GM19328 (cell line): ENCODE measurements at regions not wholly inside any gene's neighbourhood (a gene's known extent, or its start where the extent isn't known, plus 50 kb on each side); places are given as distances from the start of the nearest gene placed in this dataset.
"Not testable (repeated sequence)": the region's sequence is repeated elsewhere in the genome, so short reads cannot be mapped to it uniquely, and the experiment has no call there.

Experiments used
- ATAC-seq: cut with Tn5 transposase; IDR thresholded peaks from one replicate; pipeline ENCODE4 v1.9.1; 2021; ENCODE audit warnings: mild to moderate bottlenecking, moderate library complexity; ENCODE audit not compliant: unreplicated experiment

DNA sequence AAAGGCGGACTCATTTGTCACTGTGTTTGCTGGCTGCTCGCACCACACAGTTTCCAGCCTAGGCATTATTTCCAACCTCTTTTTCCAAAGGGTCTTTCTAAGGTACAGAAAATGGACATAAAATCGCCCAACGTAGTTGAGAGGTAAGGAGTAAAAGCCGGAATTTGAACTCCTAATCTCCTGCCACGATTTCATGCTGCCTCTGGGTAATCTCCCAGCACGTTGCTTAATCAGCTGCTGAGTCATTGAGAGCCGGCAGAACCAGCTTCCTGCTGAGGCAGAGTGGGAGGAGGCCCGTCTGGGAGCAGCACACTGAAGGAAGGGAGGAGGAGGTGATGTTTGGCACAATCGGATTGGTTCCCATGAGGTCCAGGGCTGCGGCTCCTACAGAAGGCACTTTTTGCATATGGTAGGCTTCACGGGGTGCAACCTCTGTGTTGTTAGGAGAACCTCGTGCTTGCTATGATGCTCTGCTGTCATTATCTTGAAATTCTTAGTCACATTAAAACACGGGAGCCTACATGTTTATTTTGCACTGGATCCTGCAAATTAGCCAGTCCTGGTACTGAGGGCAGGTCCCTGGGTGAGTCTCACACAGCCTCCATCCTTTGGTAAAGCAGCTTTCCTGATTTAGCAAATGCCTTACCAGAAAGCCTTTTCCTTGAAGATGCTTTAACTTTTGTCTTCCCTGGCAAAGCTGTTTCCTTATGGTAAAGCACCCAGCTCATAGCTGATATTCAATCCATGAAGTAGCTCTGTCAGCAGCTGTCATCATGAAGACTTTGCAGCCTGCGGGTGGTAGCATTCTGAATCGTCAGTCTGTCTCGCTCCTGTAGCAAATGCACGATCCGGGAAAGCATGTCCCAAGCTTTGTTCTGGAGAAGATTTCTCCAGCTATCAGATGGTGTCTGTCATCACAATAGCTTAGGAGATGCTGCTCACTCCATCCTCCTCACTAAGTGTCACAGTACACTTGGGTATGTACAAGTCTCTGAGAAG is 191.6 kb upstream of the MSX2 start:
- ATAC-seq = no peak

DNA sequence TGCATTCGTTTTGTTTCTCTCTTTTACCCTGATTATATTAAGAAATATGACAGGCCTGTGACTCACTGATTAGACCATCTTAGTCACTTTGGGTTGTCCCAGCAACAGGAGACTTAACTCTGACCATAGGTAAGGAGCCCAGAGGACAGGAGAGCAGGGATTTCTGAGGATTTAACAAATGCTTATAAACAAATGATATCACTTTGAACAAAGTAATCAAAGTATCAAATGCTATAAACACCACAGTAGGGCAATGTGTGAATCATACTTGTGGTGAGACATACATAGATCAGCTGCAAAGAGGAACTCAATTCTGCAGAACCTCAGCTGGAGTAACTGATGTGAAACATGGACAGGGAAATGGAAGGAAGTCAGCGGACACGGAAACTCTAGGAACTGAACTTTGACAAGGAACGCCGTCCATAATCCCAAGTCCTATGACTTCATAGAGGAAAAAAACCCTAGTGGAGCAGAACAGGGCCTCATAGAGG is 190.6 kb upstream of the MSX2 start:
- no peak for ATAC-seq

DNA sequence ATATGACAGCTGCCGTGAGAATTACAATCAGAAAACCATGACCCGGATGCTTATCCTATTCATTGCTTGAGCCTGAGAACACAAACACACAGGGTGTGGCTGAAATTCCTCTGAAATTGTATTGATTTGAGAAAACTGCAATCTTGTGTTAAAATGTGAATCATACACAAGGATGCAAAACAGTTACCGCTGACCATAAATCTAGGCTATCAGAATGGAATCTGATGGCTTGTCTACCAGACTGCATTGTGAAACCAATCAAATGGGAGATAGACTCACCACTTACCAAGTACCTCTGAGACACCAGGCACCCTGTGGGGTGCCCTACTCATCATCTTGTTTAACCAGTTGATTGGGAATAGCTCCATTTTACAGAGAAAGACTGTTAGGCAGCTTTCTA is 188.7 kb upstream of the MSX2 start:
- no peak for ATAC-seq

DNA sequence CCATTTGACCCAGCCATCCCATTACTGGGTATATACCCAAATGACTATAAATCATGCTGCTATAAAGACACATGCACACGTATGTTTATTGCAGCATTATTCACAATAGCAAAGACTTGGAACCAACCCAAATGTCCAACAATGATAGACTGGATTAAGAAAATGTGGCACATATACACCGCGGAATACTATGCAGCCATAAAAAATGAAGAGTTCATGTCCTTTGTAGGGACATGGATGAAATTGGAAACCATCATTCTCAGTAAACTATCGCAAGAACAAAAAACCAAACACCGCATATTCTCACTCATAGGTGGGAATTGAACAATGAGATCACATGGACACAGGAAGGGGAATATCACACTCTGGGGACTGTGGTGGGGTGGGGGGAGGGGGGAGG is 184.6 kb upstream of the MSX2 start:
- ATAC-seq = not testable (repeated sequence)

GRCh38 chr5:174542037-174542436 is 182.3 kb upstream of the MSX2 start:
- no peak for ATAC-seq

DNA sequence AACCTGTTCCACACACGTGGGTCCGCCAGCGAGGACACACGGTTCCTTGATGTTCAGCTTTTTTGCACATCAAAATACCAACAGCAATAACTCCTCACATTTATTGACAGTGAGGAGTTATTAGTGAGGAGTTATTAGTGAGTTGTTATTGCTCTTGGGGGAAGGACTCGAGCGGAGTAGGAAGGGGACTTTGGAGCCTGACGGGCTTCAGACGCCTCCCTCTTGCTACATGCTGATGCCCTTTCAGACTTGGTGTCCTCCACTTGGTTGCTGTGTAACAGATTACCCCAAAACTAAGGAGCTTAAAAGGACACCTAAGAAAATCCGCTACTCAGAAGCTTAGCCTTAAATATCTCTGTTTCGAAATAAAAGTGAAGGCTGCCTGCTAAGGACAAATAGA is 181.9 kb upstream of the MSX2 start:
- ATAC-seq = no peak

- no peak for ATAC-seq
These were observed 178.5 kb upstream of the MSX2 start for GRCh38 chr5:174545926-174546325.

DNA sequence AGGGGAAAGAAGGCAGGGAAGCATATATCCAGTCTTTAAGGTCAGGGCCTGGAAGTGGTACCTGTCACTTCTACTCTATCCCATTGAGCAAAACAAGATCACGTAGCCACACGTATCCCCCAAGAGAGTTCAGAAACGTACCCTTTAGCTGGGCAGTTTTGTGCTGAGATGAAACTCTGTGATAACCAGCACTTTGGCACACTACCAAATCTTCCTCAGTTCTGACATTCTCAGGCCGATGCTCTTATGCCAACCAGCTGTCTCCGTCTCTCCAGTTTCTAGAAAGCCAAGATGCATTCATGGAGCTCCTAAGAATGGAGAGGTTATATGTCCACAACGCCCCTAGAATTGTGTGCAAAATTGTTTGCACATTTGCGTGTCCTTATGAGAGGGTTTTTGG is 176.6 kb upstream of the MSX2 start:
- ATAC-seq = no peak

- ATAC-seq = no peak
These were observed 175.1 kb upstream of the MSX2 start for GRCh38 chr5:174549254-174549653.

- no peak for ATAC-seq
These were observed 174.4 kb upstream of the MSX2 start for GRCh38 chr5:174550026-174550425.

GRCh38 chr5:174552428-174552827 is 172.0 kb upstream of the MSX2 start:
- ATAC-seq = no peak

DNA sequence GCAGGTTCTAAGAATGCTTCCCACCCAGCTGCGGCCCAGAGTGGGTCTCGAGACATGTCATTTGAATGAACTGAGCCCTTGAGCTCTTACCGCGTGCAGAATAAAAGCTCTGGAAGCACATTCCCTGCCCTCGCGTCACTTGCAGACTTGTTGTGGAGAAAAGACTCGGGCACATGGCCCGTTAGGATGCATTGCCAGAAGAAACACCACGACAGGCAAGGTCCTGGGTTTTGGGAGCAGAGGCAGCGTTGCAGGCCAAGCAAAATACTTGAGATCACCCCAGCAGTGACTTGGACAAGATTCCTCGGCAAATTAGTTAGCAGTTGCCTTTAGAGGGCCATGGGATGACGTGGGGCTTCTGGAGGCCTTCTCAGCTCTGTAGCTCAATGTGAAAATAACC is 170.8 kb upstream of the MSX2 start:
- ATAC-seq = no peak

DNA sequence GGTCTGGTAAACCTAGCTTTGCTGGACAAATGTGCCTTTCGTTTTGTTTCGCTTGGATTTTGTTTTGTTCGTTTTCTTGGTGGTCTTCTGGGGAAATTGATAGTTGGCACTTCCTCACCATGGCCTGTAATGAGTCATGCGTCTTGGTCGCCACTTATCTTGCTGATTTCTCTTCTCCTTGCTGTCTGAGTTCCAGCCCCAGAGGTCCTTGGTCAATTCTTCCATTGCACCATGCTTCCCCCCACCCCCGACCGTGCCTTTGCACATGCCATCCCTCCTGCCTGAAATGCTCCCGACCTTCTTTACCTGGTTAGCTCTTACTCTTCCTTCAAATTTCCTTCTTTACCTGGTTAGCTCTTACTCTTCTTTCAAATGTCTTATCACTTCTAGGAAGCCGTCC is 168.7 kb upstream of the MSX2 start:
- ATAC-seq = no peak

DNA sequence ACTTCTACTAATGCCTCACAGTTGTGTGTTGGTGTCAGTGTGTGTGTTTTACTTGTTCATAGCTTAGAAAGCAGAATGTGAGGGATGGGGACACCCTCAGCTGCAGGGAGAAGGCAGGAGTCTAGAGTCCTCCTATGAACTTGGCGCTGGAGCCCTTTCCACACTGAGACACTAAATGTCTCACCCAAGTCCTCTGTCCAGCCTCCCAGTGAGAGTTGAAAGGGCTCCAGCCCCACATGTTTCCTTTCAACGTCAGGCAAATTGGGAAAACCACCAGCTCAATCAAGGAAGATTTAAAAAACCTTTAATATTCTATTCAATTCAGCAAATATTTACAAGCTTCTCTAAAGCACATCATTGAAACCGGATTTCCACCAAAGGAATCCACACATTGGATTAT is 167.6 kb upstream of the MSX2 start:
- no peak for ATAC-seq

GRCh38 chr5:174558190-174558589 is 166.2 kb upstream of the MSX2 start:
- ATAC-seq = no peak

GRCh38 chr5:174559141-174559540 is 165.2 kb upstream of the MSX2 start:
- no peak for ATAC-seq

DNA sequence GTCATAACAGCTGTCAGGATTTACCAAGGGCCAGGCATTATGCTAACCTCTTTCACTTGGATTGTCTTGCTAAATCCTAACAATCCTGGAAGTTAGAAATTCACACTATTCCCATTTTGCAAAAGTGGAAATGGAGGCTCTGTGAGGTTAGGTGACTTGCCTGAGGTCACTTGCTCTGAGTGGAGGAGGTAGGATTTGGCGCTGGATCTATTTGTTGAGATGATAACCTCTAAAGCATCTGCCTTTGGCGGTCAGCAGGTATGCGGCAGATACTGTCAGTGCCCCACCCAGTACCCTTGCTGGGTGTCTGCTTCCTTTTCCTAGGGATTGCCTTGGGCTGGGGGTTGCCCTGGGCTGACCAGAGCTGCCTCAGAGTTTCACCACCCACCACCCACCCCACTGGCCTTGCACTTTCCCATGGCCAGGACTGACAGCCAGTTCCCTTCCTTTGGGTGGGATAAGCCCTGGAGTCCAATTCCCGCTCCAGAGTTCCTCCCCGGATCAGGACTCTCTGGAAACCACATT is 164.8 kb upstream of the MSX2 start:
- ATAC-seq = no peak

DNA sequence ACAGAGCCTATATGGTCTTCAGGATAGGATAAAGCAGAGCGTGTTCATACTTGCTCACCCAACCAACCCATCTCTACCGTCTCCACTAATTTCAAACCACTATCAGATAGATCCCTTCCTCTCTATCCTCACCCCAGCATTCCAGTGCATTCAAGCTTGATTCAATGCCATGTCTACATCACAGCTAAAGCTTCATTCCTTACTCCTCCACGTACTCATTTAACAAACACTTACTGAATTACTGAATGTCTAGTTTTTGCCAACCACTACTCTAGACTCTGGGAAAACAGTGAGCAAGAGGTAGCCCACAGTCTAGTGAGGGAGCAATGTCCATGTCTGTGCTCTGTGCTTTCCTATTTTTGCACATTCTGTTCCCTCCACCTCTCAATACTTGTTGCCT is 163.5 kb upstream of the MSX2 start:
- ATAC-seq = no peak

GRCh38 chr5:174563040-174563439 is 161.3 kb upstream of the MSX2 start:
- ATAC-seq = not testable (repeated sequence)

- no peak for ATAC-seq
These were observed 160.5 kb upstream of the MSX2 start for GRCh38 chr5:174563899-174564298.

DNA sequence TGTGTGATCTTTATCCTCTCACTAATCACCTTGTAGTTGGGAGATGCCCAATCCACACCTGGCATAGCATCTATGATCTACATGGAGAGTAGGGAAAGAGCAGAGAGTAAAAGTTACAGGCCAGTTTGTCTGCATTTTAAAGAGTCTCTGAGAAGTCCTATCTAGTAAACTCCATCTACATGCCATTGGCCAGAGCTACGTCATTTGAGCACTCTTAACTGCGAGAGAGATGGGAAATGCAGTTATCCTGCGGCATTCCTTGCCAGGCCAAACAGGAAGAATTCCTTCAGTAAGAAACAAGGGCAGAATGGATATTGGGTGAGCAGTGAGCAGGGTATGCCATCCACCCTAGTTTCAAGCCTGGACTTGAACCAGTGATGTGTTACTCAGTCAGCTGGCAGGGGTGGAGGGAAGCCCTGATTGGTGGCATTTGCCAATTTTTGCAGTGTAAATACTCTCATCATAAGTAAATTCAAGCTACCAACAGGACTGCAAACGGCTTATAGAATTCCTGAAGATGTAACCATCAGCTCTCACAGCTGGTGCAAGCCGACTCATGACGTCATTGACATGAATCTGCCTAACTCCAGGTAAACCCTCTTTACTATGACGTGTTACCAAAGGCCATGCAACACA is 156.8 kb upstream of the MSX2 start:
- ATAC-seq = no peak

DNA sequence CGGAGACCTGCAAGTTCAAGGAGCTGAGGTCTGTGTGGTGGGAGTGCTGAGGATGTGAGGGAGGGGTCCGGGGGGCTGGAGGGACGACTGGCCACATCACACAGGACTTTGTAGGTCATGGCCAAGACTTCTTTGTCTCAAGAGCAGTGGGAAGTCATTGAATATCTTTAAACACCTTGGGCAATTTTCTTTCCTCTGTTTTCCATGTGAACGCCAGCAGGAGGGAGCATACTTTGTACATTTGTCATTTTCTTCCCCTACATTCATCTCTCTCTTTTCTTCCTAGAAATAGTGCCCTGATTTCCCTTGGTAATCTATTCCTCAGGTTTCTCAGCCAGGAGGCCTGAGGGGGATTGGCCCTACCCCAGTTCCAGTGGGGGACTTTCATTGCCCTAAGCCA is 153.7 kb upstream of the MSX2 start:
- ATAC-seq = no peak
